ENCODE measurements at regions not wholly inside any gene's neighbourhood (a gene's known extent, or its start where the extent isn't known, plus 50 kb on each side); places are given as distances from the start of the nearest gene placed in this dataset.

GRCh38 chr2:185137700-185138099 is 539.4 kb downstream of the ZNF804A start:
- Histone ChIP-seq H3K4me1 (ENCODE audit: control insufficient read depth, extremely low read depth, insufficient read depth, low read length) (no peaks in the 10 kb centered on the region), H3K9me1 (replicated peaks; ENCODE audit: control insufficient read depth, extremely low read depth, insufficient read depth, low read length) (no peaks in the 10 kb centered on the region), H3K9me3 (replicated peaks; ENCODE audit: control insufficient read depth, insufficient read depth, low read length) (no peaks in the 10 kb centered on the region), H2AFZ (ENCODE audit: low read depth, low read length) (no peak overlapping the region), H4K20me1 (replicated peaks; ENCODE audit: control insufficient read depth, extremely low read depth, insufficient read depth, low read length) (no peaks in the 10 kb centered on the region), H3K79me2 (ENCODE audit: control insufficient read depth, insufficient read depth, low read length) (no peaks in the 10 kb centered on the region), H3K9ac (replicated peaks; ENCODE audit: extremely low read depth, insufficient read depth, low read length) (no peak overlapping the region), H3K4me2 (ENCODE audit: insufficient read depth, low read length) (no peak overlapping the region), H3K36me3 (ENCODE audit: control insufficient read depth in 2 of 2, extremely low read depth in 1 of 2, insufficient read depth in 2 of 2, low read length in 2 of 2) (no peaks in the 10 kb centered on the region), H3K27ac (ENCODE audit: insufficient read depth, low read depth, low read length) (no peak overlapping the region), H3K4me3 (replicated peaks in 1 of 3; ENCODE audit: insufficient read depth in 1 of 3, low read depth in 1 of 3, low read length in 3 of 3) (no peak overlapping the region), H3K27me3 (ENCODE audit: control insufficient read depth in 2 of 2, insufficient read depth in 2 of 2, low read length in 2 of 2) (no peaks in the 10 kb centered on the region)
- BruUV-seq (replicated peaks): no TSS peak
- no peak for TF ChIP-seq FOS (IDR thresholded peaks at IDR 0.05; ENCODE audit: borderline replicate concordance, insufficient read depth, low read length)
- no peak for TF ChIP-seq GATA2 (IDR thresholded peaks at IDR 0.05; ENCODE audit: insufficient read depth, insufficient read length, low read depth, low read length)
- no peak for TF ChIP-seq POLR2A (IDR thresholded peaks at IDR 0.05; ENCODE audit: low read depth, low read length)
- TF ChIP-seq CTCF (IDR thresholded peaks at IDR 0.05; ENCODE audit: extremely low read depth in 1 of 2, insufficient read depth in 1 of 2, low read depth in 1 of 2, low read length in 2 of 2): no peak
- TF ChIP-seq EZH2 (IDR thresholded peaks at IDR 0.05; ENCODE audit: borderline replicate concordance, low read depth, low read length, severe bottlenecking): no peak
- no peak for TF ChIP-seq MAX (IDR thresholded peaks at IDR 0.05; ENCODE audit: insufficient read depth, insufficient read length)
- TF ChIP-seq JUN (IDR thresholded peaks at IDR 0.05; ENCODE audit: borderline replicate concordance, insufficient read depth, insufficient read length, low read depth): no peak
- no peak for TF ChIP-seq POLR2AphosphoS5 (IDR thresholded peaks at IDR 0.05; ENCODE audit: insufficient read depth, low read depth, low read length)
- intact Hi-C loops (cut with micrococcal nuclease): no loop called here
- ChIA-PET CTCF (no interaction called here), POLR2A (no interaction called here)
- DNase-seq (ENCODE audit: low read depth, low spot score) (no peak), FAIRE-seq (no peak)
- dilution Hi-C loops (cut with MboI; ENCODE audit: extremely low pct_ligation_motif_present, low sequenced_read_pairs): no loop called here

All from endothelial cell of umbilical vein (primary cell).